ENCODE measurements at regions not wholly inside any gene's neighbourhood (a gene's known extent, or its start where the extent isn't known, plus 50 kb on each side); places are given as distances from the start of the nearest gene placed in this dataset.
"Not testable (repeated sequence)": the region's sequence is repeated elsewhere in the genome, so short reads cannot be mapped to it uniquely, and the experiment has no call there.

DNA sequence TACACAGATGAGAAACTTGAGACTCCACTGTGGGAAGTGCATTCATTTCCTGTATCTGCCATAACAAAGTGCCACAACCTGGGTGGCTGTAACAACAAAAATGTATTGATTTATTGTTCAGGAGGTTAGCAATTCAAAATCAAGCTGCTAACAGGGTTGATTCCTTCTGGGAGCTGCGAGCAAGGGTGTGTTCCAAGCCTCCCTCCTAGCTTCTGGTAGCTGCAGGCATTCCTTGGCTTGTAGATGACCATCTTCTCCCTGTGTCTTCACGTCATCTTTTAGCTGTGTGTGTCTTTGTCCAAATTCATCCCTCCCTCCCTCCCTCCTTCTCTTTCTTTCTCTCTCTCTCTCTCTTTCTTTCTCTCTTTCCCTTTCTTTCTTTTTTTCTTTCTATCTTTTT is 258.1 kb downstream of the MSX2 start:
- DNase-seq (ENCODE audit: low read depth) = no peak

DNA sequence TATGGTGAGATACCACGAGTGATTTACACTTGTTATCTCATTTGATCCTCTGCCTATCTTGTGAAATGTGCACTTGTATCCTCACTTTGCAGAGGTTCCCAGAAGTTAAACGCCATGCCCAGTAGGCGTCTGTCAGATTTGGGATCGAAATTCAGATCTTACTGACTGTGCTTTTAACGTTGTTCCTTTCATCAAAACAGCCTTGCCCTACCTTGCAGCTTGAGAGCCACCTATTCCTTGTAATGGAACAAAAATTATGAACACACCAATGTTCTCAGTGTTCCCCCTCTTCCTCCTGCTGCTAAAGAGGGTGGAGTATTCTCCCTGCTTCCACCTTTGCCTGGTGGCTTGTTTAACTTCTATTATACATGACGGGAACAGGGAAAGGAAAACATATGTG is 257.0 kb downstream of the MSX2 start:
- no peak for DNase-seq (ENCODE audit: low read depth)

DNA sequence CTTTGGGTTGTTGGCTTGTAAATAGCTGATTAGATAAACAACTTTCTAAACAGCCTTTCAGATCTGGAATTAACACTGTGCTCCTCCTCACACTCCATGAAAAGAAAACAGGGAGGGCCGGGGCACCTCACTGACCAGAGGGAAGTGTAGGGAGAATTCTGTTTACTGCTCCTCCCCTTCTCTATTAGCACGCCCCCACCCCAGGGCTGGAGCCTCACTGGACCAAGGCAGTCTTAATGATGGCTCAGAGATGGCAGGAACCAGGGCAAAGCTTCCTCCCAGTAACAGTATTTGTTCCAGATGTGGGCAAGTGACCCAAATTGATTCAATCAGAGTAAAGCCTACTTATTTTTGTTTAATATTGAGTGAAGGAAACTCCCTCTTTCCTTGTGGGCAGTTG is 256.6 kb downstream of the MSX2 start:
- DNase-seq (ENCODE audit: low read depth) = no peak

DNA sequence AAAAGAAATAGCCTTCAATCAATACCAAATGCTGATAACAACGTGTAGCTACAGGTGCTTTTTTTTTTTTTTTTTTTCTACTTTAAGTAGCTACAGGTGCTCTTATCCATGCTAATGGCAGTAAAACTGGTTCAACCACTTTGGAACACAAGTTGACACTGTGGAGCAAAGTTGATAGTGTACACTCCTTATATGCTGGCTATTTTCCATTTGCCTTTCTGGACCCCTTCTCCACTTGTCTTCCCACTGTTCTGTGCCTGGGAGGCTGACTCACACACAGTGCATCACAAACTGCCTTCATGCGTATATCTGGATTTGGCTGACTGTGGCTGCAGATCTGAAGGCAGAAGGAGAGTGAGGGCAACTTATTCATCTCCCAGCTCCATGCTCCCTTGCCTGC is 247.9 kb downstream of the MSX2 start:
- no peak for DNase-seq (ENCODE audit: low read depth)

DNA sequence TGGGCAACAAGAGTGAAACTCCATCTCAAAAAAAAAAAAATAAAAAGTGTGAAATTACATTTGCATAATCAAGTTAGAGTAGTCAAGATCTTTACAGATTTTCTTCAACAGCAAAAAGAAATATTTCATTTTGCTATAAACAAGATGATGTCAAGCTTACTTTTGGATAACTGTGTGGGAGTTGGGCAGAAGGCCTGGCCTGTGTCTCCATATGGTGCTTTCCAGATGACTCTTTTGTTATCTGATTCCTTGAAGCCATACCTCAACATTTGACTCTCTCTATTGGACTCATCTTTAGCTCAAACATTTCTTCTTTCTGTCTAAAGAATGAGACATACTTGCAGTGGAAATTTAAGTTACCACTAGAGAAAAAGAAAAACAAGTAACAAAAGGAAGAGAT is 246.8 kb downstream of the MSX2 start:
- DNase-seq (ENCODE audit: low read depth) = no peak

DNA sequence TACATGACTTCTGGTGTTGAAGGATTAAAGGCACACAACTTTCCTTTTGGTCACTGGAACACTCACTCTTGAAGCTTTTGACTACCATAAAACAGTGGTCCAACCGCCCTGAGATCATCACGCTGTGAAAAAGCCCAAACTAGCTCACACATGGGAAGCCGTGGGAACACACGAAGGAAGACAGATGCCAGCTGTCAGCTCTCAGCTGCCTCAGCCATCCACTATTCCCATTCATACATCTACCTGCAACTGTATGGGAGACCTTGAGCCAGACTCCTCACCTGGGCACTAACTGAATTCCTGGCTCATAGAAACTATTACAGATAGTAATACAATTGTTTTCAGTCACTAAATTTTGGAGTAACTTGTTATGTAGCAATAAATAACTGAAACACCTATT is 246.1 kb downstream of the MSX2 start:
- no peak for DNase-seq (ENCODE audit: low read depth)

DNA sequence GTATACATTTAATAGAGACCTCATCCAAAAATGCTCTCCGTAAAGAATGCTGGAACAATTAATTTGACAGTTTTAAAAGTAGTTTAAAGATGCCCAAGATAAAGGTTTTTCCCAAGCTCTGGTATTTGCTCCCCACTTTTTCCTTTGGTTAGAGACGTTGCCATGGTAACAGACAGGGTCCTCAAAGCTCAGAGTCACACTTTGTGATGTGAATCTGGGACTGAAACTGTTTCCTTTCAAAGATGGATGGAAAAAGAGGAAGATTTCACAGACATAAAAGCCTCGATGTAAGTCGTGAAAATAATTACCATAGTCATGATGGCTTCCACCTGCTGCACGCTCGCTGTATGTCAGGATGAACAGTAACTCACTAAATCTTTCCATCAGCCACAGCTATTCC is 229.5 kb downstream of the MSX2 start:
- no peak for DNase-seq (ENCODE audit: low read depth)

DNA sequence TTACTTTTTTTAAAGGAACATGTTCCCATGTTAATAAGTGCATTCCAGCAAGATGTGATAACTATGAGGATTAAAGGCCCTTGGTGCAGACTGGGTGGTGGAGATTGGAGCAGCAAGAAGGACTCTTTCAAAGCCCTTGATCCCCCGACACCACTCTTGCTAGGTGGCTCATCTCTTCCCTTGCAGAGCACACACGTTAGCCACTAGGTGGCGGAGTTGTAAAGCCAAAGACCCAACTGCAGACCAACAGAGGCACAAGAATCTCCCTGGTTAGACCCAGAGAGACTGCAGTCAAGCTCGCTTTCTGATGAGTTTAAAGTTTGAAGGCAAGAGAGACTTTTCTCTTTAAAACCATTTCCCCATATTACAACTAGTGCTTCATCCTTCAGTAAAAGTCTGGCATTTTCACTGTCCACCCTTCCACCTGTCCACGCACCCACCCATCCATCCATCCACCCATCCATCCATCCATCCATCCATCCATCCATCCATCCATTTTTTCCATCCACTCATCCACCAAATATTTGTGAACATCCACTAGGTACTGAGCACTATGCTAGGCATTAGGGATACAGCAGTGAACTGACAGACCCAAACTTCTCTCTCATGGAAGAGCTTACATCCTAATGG is 226.9 kb downstream of the MSX2 start:
- peak; percentile 45 for DNase-seq (ENCODE audit: low read depth)

DNA sequence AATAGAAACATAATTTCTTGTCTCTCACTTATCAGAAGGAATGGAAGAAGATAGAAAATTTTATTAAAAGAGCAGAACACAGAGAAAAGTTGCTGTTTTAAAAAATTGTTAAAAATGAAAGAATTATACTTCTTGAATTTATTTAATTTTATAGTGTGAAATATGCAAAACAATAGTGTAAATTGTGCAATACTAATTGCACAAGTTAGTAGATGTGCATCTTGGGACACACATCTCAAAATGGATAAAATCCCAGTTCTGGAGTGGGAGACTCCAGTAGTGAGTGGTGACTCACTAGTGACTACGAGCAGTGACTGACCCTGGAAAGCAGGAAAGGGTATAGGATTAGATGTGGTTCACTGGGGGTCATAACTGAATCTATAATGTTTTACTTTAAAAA is 223.2 kb downstream of the MSX2 start:
- DNase-seq (ENCODE audit: low read depth) = no peak

DNA sequence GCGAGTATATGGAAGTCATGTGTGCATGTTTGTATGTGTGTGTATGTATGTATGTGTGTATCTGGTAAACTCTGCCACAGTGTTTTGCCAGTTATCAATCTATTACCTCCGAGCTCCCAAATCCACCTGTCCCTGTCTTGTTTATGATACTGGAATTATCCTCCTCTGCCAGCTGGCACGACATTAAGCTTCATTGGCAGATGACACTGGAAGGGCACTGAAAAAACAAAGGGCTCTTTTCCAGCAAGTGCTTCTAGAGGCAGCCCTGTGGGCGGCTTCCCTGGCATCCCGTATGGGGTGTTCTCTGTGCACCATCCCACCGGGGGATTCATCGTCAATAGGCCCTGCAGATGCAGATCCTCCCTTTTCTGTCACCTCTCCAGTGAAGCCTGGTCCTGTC is 221.5 kb downstream of the MSX2 start:
- no peak for DNase-seq (ENCODE audit: low read depth)

DNA sequence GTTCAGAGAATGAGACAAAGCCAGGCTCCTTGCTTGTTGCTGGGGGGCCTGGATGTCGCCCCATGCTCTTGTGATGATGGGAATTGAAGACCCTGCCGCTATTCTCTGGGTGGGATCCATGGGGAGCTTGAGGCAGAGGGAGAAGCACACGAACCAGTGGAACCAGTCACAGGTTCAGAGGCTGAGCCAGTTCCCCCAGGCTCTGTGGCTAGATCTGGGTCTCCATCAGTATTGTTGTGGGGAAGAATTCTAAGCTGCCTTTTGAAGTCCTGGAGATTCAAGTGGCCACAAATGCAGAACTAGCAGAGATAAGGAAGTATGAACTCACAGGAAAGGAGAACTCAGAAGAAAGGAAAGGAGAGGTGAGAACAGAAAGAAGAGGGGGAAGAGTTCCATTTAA is 219.4 kb downstream of the MSX2 start:
- DNase-seq (ENCODE audit: low read depth) = no peak

DNA sequence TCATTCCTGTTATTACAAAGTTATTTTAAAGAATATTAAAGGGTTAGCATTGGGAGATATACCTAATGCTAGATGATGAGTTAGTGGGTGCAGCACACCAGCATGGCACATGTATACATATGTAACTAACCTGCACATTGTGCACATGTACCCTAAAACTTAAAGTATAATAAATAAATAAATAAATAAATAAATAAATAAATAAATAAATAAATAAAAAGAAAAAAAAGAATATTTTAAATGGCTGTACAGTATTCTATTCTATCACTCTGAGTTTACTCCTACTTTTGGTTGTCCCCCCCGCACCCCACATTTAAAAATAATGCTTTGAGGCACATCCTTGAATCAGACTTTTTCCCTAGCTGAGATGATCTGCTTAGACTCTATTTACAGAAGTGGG is 218.6 kb downstream of the MSX2 start:
- DNase-seq (ENCODE audit: low read depth) = not testable (repeated sequence)

DNA sequence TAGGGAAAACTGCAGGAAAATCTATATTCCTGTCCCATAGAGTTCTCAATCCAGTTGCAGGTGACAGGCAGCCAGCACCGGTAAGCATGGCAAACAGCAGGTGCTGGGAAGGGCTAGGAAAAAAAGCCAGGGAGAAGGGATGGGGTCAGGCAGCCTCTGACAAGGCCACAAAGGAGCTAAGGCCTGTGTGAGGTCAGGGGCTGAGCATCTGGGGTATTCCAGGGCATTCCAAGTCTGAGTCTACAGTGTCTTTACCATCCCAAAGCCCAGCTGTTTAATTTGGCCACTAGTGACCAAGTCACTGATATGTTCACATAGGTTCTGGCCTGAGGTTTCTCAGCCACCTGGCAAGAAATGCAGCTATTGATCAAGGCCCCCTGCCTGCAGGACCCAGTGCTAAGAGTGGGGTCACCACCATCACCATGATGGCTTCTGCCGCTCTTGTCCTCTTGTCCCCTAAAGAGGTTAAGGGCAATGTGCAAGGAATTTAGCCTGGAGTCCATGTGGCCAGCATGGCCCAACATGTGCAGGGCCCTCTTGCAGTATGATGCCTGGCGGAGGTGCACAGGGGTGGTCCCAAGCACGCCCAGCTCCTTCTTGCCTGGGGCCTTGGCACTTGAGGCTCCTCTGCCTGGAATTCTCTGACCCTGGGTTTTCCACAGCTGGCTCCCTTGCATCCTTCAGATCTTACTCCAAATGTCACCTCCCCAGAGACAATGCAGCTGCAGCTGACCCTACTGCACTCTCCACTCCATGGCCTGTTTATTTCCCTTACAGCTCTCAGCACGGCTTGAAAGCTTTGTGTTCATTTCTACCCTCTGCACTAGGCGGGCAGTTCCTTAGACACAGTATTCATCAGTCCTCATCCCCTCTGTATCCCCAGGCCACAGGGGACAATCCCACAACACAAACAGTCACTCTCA is 213.1 kb downstream of the MSX2 start:
- DNase-seq (ENCODE audit: low read depth) = no peak

DNA sequence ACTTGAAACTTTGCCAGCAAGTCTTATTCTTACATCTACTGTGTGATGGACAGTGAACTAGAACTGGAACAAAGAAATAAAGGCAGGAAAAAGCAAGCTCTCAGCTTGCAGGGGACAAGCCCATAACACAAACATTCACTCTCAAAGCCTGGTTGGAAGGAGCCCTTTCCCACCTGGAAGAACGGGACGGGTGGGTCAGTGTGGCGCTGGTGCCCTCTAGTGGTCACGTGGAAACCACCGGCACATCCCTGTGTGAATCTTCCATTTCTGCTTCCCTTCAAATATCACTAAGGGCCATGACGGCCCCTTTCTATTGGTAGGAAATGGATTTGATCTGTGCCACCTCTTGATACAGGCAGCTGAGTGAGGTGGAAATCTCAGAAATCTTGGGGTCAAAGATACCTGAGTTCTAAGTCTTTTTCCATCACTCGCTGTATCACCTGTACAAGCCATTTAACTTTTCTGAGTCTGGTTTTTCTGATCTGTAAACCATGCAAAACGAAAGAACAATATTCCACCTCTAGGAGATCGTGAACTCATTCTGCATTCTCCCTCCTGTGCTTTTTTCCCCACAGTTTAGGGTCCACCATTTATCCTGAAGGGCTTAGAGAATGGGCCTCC is 211.6 kb downstream of the MSX2 start:
- DNase-seq (ENCODE audit: low read depth) = peak; percentile 7

DNA sequence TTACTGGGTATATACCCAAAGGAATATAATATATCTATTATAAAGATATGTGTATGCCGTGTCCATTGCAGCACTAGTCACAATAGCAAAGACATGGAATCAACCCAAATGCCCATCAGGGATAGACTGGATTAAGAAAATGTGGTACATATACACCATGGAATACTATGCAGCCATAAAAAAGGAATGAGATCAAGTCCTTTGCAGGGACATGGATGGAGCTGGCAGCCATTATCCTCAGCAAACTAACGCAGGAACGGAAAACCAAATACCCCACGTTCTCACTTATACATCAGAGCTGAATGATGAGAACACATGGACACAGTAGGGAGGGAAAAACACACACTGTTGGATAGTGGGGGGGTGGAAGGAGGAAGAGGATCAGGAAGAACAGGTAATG is 206.7 kb downstream of the MSX2 start:
- DNase-seq (ENCODE audit: low read depth) = not testable (repeated sequence)

DNA sequence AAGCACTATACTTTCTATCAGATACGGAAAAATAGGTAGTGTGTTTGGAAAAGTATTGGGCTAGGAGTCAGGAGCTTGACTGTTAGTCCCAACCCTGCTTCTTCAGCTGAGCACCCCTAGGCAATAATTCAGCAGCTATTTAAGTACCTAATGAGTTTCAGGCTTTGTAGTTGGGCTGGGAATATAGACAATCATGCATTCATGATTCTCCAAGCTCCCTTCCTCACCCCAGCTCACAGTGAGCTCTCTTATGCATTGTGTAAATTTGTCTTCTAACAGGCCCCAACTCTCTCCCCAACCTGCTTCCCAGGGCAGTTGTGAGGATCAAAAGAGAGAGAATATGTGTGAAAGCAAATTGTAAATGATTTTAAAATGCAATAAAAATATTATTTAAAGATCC is 201.2 kb downstream of the MSX2 start:
- no peak for DNase-seq (ENCODE audit: low read depth)

DNA sequence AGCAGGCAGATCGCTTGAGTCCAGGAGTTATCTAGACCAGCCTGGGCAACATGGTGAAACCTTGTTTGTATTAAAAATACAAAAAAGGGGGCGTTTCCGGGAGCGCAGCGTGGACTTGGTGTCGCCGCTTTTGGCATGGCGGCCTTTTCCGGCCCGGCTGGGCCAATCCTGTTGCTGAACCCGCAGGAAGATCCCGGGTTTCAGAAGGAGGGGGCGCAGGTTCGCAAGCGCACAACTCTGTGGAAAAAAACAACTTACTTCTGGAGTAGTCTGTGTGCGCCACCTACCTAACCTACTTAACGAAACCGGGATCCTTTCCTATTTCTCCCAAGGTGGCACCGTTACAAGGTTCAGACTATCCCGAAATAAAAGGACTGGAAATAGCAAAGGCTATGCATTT is 198.6 kb downstream of the MSX2 start:
- no peak for DNase-seq (ENCODE audit: low read depth)

DNA sequence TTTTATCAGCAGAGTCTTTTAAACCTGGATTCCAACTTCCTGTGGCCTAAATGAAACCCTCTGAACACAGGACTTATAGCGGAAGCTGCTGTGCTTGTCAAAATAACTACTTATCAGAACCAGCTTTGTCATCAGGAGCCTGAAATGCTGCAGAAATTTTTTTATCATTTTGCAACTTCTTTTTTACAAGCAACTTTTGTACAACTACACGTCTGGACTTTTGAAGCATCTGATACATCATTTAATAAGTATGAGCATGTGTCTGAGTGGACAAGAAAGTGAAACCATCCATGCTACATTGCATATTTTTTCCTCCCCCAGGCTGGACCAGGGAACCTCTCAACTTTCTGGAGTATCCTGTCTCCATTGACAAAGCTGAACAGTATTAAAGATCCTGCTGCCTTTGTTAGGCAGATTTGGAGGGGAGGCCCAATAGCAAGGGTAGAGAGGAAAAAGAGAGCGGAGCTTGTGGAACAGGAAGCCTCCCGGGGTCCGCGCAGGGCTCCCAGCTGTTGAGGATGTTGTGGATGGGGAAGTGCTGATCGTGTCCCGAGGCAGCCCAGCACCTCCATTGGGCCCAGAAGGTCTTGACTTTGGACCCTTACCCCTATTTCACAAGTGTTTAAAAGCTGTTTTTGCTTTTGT is 196.6 kb downstream of the MSX2 start:
- no peak for DNase-seq (ENCODE audit: low read depth)

DNA sequence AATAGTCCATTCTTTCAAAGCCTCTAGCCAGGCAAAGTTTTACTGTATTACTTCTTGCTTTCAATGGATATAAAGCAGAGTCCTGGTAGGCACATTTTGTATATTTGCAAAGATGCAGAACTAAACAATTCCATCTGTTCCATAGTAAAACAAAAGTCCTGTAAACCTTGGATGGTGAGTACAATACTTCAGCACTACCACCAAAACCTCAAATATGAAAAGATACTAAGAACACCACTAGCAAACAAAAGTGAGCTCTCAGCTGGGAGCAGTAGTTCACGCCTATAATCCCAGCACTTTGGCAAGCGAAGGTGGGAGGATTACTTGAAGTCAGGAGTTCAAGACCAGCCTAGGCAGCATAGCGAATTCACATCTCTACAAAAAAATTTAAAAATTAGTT is 195.0 kb downstream of the MSX2 start:
- DNase-seq (ENCODE audit: low read depth) = no peak

DNA sequence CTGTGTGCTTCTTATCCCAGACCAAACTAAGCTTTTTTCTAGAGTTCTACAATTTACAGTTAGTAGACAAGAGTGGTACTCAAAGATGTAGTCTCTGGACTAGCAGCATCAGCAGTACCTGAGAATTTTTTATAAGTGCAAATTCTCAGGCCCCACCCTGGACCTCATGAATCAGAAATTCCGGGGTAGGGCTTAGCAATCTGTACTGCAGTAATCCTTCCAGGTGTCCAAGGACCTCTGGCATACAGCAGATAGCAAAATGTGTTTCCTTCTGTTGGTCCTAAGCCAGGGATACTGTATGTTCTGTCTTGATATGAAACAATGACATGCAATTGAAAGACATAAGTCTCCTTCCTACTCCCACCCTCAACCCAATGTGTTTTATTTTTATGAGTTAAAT is 194.3 kb downstream of the MSX2 start:
- no peak for DNase-seq (ENCODE audit: low read depth)

DNA sequence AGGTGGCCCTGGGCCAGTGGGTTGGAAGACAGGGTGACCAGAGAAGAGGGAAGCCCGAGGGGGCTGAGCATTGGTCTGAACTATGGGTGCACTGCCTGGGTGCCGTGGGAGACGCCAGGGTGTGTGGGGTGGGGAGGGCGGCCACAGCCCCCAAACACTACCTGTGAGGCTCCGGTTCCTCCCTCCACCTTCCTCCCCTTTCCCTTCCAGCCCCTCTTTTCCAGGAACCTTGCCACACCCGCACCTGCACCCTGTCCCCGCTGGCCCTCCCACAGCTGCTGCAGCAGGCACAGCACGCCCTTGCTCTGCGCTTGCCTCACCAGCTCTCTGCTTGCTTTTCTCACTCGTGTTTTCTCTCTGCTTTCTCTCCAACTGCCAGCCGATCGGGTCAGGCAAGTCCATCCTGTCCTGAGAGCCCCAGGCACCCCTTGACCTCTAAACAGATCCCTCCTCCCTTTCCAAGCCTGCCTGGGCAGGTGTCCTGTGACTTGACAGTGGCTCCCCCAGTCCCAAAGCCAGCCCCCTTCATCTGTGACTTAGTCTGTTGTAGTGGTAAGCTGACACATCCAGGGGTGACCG is 193.7 kb downstream of the MSX2 start:
- no peak for DNase-seq (ENCODE audit: low read depth)

DNA sequence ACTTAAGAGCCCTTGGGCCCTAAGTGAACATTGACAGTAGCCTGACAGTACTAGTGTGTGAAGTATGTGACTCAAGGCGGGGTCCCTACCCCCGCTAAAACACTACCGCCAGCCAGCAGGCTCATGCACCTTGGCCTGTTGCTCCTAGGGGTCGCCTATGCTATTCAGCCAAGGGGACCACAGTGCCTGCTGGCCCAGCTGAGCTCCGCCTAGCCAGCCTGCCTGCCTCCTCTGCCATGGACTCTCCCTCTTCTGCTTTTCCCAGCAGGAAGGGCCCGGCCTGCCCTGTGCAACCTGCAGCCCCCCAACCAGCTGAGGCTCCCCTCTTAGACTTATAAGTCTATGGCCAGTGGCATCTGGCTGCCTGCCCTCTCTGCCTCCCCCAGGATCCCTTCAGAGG is 193.1 kb downstream of the MSX2 start:
- DNase-seq (ENCODE audit: low read depth) = not testable (repeated sequence)
